Activated naive CD8-positive, alpha-beta T cell (primary cell): ENCODE measurements at regions not wholly inside any gene's neighbourhood (a gene's known extent, or its start where the extent isn't known, plus 50 kb on each side); places are given as distances from the start of the nearest gene placed in this dataset.

Experiments used
- H3K27ac Mint-ChIP-seq: one replicate; pipeline ENCODE4 v1.8.0; 2021; ENCODE audit warnings: mixed read lengths
- H3K27me3 Mint-ChIP-seq: one replicate; pipeline ENCODE4 v1.8.0; 2021; ENCODE audit warnings: mixed read lengths
- H3K36me3 Mint-ChIP-seq: one replicate; pipeline ENCODE4 v1.8.0; 2021; ENCODE audit warnings: mixed read lengths
- H3K4me1 Mint-ChIP-seq: one replicate; pipeline ENCODE4 v1.8.0; 2021; ENCODE audit warnings: low read depth, mixed read lengths
- H3K4me3 Mint-ChIP-seq: one replicate; pipeline ENCODE4 v1.8.0; 2021; ENCODE audit warnings: mild to moderate bottlenecking, mixed read lengths
- H3K9me3 Mint-ChIP-seq: one replicate; pipeline ENCODE4 v1.8.0; 2021; ENCODE audit warnings: low read depth, mixed read lengths

- no peaks in the 10 kb centered on the region for H3K9me3 Mint-ChIP-seq
- H3K36me3 Mint-ChIP-seq = no peaks in the 10 kb centered on the region
- no peaks in the 10 kb centered on the region for H3K27me3 Mint-ChIP-seq
- H3K27ac Mint-ChIP-seq = no peak overlapping the region
- H3K4me1 Mint-ChIP-seq = no peaks in the 10 kb centered on the region
- H3K4me3 Mint-ChIP-seq = no peak overlapping the region
These were observed 166.8 kb upstream of the COL8A1 start for GRCh38 chr3:99471353-99472323.

GRCh38 chr3:99470841-99471240, 167.6 kb upstream of the COL8A1 start:
- Mint-ChIP-seq H3K27me3 (no peaks in the 10 kb centered on the region), H3K4me3 (no peak overlapping the region), H3K4me1 (no peaks in the 10 kb centered on the region), H3K27ac (no peak overlapping the region), H3K36me3 (no peaks in the 10 kb centered on the region), H3K9me3 (no peaks in the 10 kb centered on the region)

- no peaks in the 10 kb centered on the region for H3K9me3 Mint-ChIP-seq
These were observed 169.5 kb upstream of the COL8A1 start for GRCh38 chr3:99468918-99469317.

GRCh38 chr3:99467420-99467819, 171.0 kb upstream of the COL8A1 start:
- Mint-ChIP-seq H3K36me3 (no peaks in the 10 kb centered on the region), H3K27me3 (no peaks in the 10 kb centered on the region), H3K9me3 (no peaks in the 10 kb centered on the region), H3K27ac (no peak overlapping the region), H3K4me1 (no peaks in the 10 kb centered on the region), H3K4me3 (no peak overlapping the region)

More at GRCh38 chr3:99468918-99469317, 169.5 kb upstream of the COL8A1 start:
- H3K27ac Mint-ChIP-seq = no peak overlapping the region
- no peaks in the 10 kb centered on the region for H3K4me1 Mint-ChIP-seq
- H3K4me3 Mint-ChIP-seq = no peak overlapping the region
- no peaks in the 10 kb centered on the region for H3K27me3 Mint-ChIP-seq
- H3K36me3 Mint-ChIP-seq = no peaks in the 10 kb centered on the region

GRCh38 chr3:99466331-99466730, 172.1 kb upstream of the COL8A1 start:
- H3K4me1 Mint-ChIP-seq = no peaks in the 10 kb centered on the region
- H3K27ac Mint-ChIP-seq = no peak overlapping the region
- H3K27me3 Mint-ChIP-seq = no peaks in the 10 kb centered on the region
- no peaks in the 10 kb centered on the region for H3K36me3 Mint-ChIP-seq
- no peak overlapping the region for H3K4me3 Mint-ChIP-seq
- H3K9me3 Mint-ChIP-seq = no peaks in the 10 kb centered on the region

- Mint-ChIP-seq H3K9me3 (peaks cover 3% of the 10 kb centered on the region), H3K27ac (no peak overlapping the region), H3K4me3 (no peak overlapping the region), H3K4me1 (no peaks in the 10 kb centered on the region), H3K36me3 (no peaks in the 10 kb centered on the region), H3K27me3 (no peaks in the 10 kb centered on the region)
These were observed 180.4 kb upstream of the COL8A1 start for GRCh38 chr3:99458013-99458412.

GRCh38 chr3:99442599-99442998, 195.8 kb upstream of the COL8A1 start:
- Mint-ChIP-seq H3K27me3 (no peaks in the 10 kb centered on the region), H3K36me3 (no peaks in the 10 kb centered on the region), H3K9me3 (peaks cover 6% of the 10 kb centered on the region), H3K4me3 (no peak overlapping the region), H3K27ac (no peak overlapping the region), H3K4me1 (no peaks in the 10 kb centered on the region)

GRCh38 chr3:99439892-99440291, 198.5 kb upstream of the COL8A1 start:
- no peaks in the 10 kb centered on the region for H3K27me3 Mint-ChIP-seq
- H3K27ac Mint-ChIP-seq = no peak overlapping the region
- H3K36me3 Mint-ChIP-seq = no peaks in the 10 kb centered on the region
- no peaks in the 10 kb centered on the region for H3K4me1 Mint-ChIP-seq
- peaks cover 13% of the 10 kb centered on the region for H3K9me3 Mint-ChIP-seq
- H3K4me3 Mint-ChIP-seq = no peak overlapping the region

GRCh38 chr3:99434190-99434589, 204.2 kb upstream of the COL8A1 start:
- H3K4me1 Mint-ChIP-seq = no peaks in the 10 kb centered on the region
- no peak overlapping the region for H3K4me3 Mint-ChIP-seq
- no peak overlapping the region for H3K27ac Mint-ChIP-seq
- peaks cover 7% of the 10 kb centered on the region for H3K9me3 Mint-ChIP-seq
- H3K36me3 Mint-ChIP-seq = no peaks in the 10 kb centered on the region
- no peaks in the 10 kb centered on the region for H3K27me3 Mint-ChIP-seq

- H3K27me3 Mint-ChIP-seq = no peaks in the 10 kb centered on the region
- H3K36me3 Mint-ChIP-seq = no peaks in the 10 kb centered on the region
- no peak overlapping the region for H3K4me3 Mint-ChIP-seq
- no peak overlapping the region for H3K27ac Mint-ChIP-seq
- no peaks in the 10 kb centered on the region for H3K9me3 Mint-ChIP-seq
- no peaks in the 10 kb centered on the region for H3K4me1 Mint-ChIP-seq
These were observed 207.9 kb upstream of the COL8A1 start for GRCh38 chr3:99430348-99431134.

- Mint-ChIP-seq H3K36me3 (no peaks in the 10 kb centered on the region), H3K27me3 (no peaks in the 10 kb centered on the region), H3K27ac (no peak overlapping the region), H3K4me1 (no peaks in the 10 kb centered on the region), H3K4me3 (no peak overlapping the region), H3K9me3 (no peaks in the 10 kb centered on the region)
These were observed 208.9 kb upstream of the COL8A1 start for GRCh38 chr3:99429502-99429901.

- Mint-ChIP-seq H3K4me1 (no peaks in the 10 kb centered on the region), H3K9me3 (no peaks in the 10 kb centered on the region), H3K36me3 (no peaks in the 10 kb centered on the region), H3K27me3 (no peaks in the 10 kb centered on the region), H3K27ac (no peak overlapping the region), H3K4me3 (no peak overlapping the region)
These were observed 212.5 kb upstream of the COL8A1 start for GRCh38 chr3:99425930-99426329.

- no peaks in the 10 kb centered on the region for H3K4me1 Mint-ChIP-seq
- H3K27me3 Mint-ChIP-seq = no peaks in the 10 kb centered on the region
- no peak overlapping the region for H3K27ac Mint-ChIP-seq
- no peak overlapping the region for H3K4me3 Mint-ChIP-seq
- no peaks in the 10 kb centered on the region for H3K36me3 Mint-ChIP-seq
- no peaks in the 10 kb centered on the region for H3K9me3 Mint-ChIP-seq
These were observed 219.3 kb upstream of the COL8A1 start for GRCh38 chr3:99419116-99419515.

- no peak overlapping the region for H3K27ac Mint-ChIP-seq
- H3K4me1 Mint-ChIP-seq = no peaks in the 10 kb centered on the region
- H3K27me3 Mint-ChIP-seq = no peaks in the 10 kb centered on the region
- H3K36me3 Mint-ChIP-seq = no peaks in the 10 kb centered on the region
- H3K4me3 Mint-ChIP-seq = no peak overlapping the region
- no peaks in the 10 kb centered on the region for H3K9me3 Mint-ChIP-seq
These were observed 219.7 kb upstream of the COL8A1 start for GRCh38 chr3:99418709-99419108.

- no peak overlapping the region for H3K27ac Mint-ChIP-seq
These were observed 220.2 kb upstream of the COL8A1 start for GRCh38 chr3:99418209-99418635.

More at GRCh38 chr3:99418209-99418635, 220.2 kb upstream of the COL8A1 start:
- no peaks in the 10 kb centered on the region for H3K9me3 Mint-ChIP-seq
- no peaks in the 10 kb centered on the region for H3K4me1 Mint-ChIP-seq
- H3K36me3 Mint-ChIP-seq = no peaks in the 10 kb centered on the region
- H3K27me3 Mint-ChIP-seq = no peaks in the 10 kb centered on the region
- no peak overlapping the region for H3K4me3 Mint-ChIP-seq
